ENCODE measurements at regions not wholly inside any gene's neighbourhood (a gene's known extent, or its start where the extent isn't known, plus 50 kb on each side); places are given as distances from the start of the nearest gene placed in this dataset.

GRCh38 chr7:130850956-130851355, 116.9 kb upstream of the KLF14 start:
- TF ChIP-seq EZH2 (IDR thresholded peaks at IDR 0.05; ENCODE audit: low read length, missing control alignments): no peak
- TF ChIP-seq, protein P1, sequence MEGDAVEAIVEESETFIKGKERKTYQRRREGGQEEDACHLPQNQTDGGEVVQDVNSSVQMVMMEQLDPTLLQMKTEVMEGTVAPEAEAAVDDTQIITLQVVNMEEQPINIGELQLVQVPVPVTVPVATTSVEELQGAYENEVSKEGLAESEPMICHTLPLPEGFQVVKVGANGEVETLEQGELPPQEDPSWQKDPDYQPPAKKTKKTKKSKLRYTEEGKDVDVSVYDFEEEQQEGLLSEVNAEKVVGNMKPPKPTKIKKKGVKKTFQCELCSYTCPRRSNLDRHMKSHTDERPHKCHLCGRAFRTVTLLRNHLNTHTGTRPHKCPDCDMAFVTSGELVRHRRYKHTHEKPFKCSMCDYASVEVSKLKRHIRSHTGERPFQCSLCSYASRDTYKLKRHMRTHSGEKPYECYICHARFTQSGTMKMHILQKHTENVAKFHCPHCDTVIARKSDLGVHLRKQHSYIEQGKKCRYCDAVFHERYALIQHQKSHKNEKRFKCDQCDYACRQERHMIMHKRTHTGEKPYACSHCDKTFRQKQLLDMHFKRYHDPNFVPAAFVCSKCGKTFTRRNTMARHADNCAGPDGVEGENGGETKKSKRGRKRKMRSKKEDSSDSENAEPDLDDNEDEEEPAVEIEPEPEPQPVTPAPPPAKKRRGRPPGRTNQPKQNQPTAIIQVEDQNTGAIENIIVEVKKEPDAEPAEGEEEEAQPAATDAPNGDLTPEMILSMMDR (conservative IDR thresholded peaks at IDR 0.05 in 1 of 2, IDR thresholded peaks at IDR 0.05 in 1 of 2; ENCODE audit: low read depth in 1 of 2, low read length in 2 of 2): no peak
